ENCODE measurements at regions not wholly inside any gene's neighbourhood (a gene's known extent, or its start where the extent isn't known, plus 50 kb on each side); places are given as distances from the start of the nearest gene placed in this dataset.

DNA sequence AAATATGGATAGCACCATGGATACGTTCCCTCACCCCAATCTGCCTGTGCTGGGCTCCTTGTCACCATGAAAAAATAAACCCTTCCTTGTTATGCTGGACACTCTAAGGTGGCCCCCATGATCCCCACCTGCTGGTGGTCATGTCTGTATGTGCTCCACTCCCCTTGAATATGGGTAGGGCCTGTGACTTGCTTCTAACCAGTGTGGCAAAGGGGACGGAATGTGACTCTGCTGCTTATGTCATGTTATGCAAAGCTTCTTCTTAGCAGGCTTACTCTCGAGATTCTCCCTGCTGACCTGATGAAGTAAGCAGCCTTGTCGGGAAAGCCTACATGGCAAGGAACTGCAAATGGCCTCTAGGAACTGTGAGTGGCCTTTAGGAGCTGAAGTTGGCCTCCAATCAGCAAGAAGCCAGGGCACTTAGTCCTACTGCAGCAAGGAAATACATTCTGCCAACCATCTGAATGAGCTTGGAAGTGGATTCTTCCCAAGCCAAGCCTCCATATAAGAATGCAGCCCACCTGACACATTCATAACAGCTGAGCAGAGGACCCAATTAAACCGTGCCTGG lies 159.9 kb downstream of the CCDC34 start:
- ChIA-PET POLR2A (interaction anchor here (1.2 to 2.6 kb wide), 4 partner anchors 10 to 160 kb away, joined by 4 to 12 read pairs (median 6); partner anchors contain the start of gene CCDC34), CTCF (interaction anchor here (1.4 to 1.9 kb wide), 2 partner anchors 10 to 93 kb away, joined by 6 to 11 read pairs; no protein-coding TSS in a partner anchor)
- no peak for DNase-seq (ENCODE audit: extremely low spot score)
- TF ChIP-seq FOXK2 (IDR thresholded peaks at IDR 0.05) (no peak), SUZ12 (IDR thresholded peaks at IDR 0.05) (no peak), ARNT (IDR thresholded peaks at IDR 0.05) (no peak), FOXM1 (IDR thresholded peaks at IDR 0.05; ENCODE audit: borderline replicate concordance) (no peak), SP1 (IDR thresholded peaks at IDR 0.05) (no peak)
- TF ChIP-seq, protein P1, sequence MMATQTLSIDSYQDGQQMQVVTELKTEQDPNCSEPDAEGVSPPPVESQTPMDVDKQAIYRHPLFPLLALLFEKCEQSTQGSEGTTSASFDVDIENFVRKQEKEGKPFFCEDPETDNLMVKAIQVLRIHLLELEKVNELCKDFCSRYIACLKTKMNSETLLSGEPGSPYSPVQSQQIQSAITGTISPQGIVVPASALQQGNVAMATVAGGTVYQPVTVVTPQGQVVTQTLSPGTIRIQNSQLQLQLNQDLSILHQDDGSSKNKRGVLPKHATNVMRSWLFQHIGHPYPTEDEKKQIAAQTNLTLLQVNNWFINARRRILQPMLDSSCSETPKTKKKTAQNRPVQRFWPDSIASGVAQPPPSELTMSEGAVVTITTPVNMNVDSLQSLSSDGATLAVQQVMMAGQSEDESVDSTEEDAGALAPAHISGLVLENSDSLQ (IDR thresholded peaks at IDR 0.05) = no peak

DNA sequence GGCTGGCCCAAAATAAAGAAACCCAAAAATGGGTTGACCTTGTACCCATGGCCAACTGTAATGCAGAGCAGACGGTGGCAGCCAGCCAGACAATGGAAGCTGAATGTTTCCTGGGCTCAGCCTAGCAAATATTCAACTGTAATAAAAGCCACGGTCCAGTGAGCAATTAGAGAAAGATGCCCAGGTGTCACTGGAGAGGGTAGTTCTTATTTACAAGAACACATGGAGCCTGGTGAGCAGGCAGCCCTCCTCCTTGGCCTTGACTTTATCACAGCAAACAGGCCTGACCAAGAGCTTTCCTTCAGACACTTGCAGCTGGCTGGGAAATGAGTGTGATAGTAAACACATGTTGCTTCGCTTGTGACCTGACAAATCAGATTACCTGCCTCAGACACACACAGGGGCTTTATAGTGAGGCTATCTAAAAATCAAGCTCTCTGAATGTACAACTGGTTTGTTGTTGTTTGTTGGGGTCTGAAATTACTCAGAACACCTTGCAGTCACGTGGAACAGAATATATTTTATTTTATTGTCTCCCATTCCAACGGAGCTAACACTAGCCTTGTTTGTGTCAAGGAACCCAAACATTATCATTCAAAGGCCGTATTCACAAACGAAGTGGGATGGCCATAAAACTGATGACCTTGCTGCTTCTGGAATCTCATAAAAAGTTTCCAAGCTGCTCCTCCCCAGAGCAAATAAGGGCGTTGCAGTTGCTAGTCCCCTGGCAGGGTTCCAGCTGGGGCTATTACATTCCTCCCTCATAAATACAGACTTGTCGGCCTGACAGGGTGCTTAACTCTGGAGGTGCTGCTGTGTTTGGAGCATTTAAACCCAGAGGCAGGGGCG lies 161.1 kb downstream of the BBOX1 start:
- DNase-seq (ENCODE audit: extremely low spot score) = peak; percentile 82
- peak; percentile 76; the same call in 1 of the 2 replicates for TF ChIP-seq CTBP1 (IDR thresholded peaks at IDR 0.05; ENCODE audit: borderline replicate concordance)
- TF ChIP-seq, protein P1 (IDR thresholded peaks at IDR 0.05) = peak; percentile 91
- TF ChIP-seq LEF1 (IDR thresholded peaks at IDR 0.05; ENCODE audit: borderline replicate concordance) = no peak
- ChIA-PET POLR2A (interaction anchor here (0.5 to 2.6 kb wide), 9 partner anchors 8 to 518 kb away, joined by 3 to 12 read pairs (median 6); partner anchors contain the start of gene LGR4), CTCF (interaction anchor here (0.7 to 1.9 kb wide), 4 partner anchors 10 to 95 kb away, joined by 5 to 11 read pairs (median 6); no protein-coding TSS in a partner anchor)

DNA sequence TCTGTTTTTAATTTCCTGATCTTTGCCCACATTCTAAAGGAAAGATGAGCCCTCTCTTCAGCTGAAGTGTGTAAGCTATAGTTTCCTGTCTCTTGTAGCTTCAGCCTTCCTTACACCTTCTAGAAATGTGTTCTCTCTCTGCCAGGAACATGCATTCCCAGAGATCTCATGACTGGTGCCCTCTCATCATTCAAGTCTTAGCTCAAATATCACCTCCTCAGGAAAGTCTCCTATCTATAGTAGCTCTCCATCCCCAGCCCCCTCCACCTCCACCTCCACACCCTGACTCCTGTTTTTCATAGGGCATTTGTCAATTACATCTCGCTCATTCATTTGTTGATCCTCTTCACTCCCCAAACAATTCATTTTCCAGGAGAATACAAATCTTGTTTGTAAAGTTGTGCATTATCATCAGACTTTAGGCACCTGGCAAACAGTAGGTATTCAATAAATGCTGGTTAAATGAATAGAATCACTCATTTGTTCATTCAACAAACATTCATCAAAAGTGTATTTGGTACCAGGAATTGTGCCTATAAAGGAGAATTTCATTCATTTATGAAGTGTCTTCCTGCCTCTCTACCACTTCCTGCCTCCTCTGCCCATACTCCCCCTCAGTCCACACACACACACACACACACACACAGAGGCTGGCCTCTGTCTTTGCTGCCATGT lies 160.3 kb downstream of the BBOX1 start:
- TF ChIP-seq SUZ12 (IDR thresholded peaks at IDR 0.05) (no peak), L3MBTL2 (conservative IDR thresholded peaks at IDR 0.05) (no peak), FOXA1 (IDR thresholded peaks at IDR 0.05) (no peak), HDGF (IDR thresholded peaks at IDR 0.05; ENCODE audit: borderline replicate concordance) (no peak), ARNT (IDR thresholded peaks at IDR 0.05) (no peak), TARDBP (IDR thresholded peaks at IDR 0.05) (no peak), LEF1 (IDR thresholded peaks at IDR 0.05; ENCODE audit: borderline replicate concordance) (no peak), BHLHE40 (IDR thresholded peaks at IDR 0.05; ENCODE audit: borderline replicate concordance) (no peak), ZNF384 (IDR thresholded peaks at IDR 0.05) (no peak), FOXM1 (IDR thresholded peaks at IDR 0.05; ENCODE audit: borderline replicate concordance) (no peak), FOXK2 (IDR thresholded peaks at IDR 0.05) (no peak), CTBP1 (IDR thresholded peaks at IDR 0.05; ENCODE audit: borderline replicate concordance) (no peak), ELF4 (IDR thresholded peaks at IDR 0.05) (no peak), SP1 (IDR thresholded peaks at IDR 0.05) (no peak), NFRKB (IDR thresholded peaks at IDR 0.05) (no peak)
- TF ChIP-seq, protein P1 (IDR thresholded peaks at IDR 0.05) = no peak
- DNase-seq (ENCODE audit: extremely low spot score) = no peak
- ChIA-PET POLR2A (interaction anchor here (1.5 to 2.6 kb wide), 4 partner anchors 8 to 33 kb away, joined by 6 to 12 read pairs (median 7); no protein-coding TSS in a partner anchor), CTCF (interaction anchor here (1.5 to 2.3 kb wide), 4 partner anchors 10 to 96 kb away, joined by 6 to 11 read pairs (median 8); no protein-coding TSS in a partner anchor)

- TF ChIP-seq FOXA1 (IDR thresholded peaks at IDR 0.05) (no peak), NFRKB (IDR thresholded peaks at IDR 0.05) (no peak), LEF1 (IDR thresholded peaks at IDR 0.05; ENCODE audit: borderline replicate concordance) (no peak), ZNF384 (IDR thresholded peaks at IDR 0.05) (no peak), SP1 (IDR thresholded peaks at IDR 0.05) (no peak), FOXK2 (IDR thresholded peaks at IDR 0.05) (no peak), FOXM1 (IDR thresholded peaks at IDR 0.05; ENCODE audit: borderline replicate concordance) (no peak)
- no peak for DNase-seq (ENCODE audit: extremely low spot score)
- ChIA-PET POLR2A (interaction anchor here (0.8 to 1.2 kb wide), 7 partner anchors 10 to 277 kb away, joined by 3 to 5 read pairs (median 3); partner anchors contain the start of gene LGR4), CTCF (interaction anchor here (1.2 to 2.1 kb wide), 3 partner anchors 15 to 290 kb away, joined by 5 to 10 read pairs (median 9); no protein-coding TSS in a partner anchor)
These were observed 155.7 kb downstream of the BBOX1 start for GRCh38 chr11:27196203-27196897.

GRCh38 chr11:27195837-27196202 lies 155.2 kb downstream of the BBOX1 start:
- ChIA-PET POLR2A (interaction anchor here (0.8 to 1.2 kb wide), 7 partner anchors 9 to 277 kb away, joined by 3 to 5 read pairs (median 3); partner anchors contain the start of gene LGR4), CTCF (interaction anchor here (1.2 to 2.1 kb wide), 3 partner anchors 15 to 290 kb away, joined by 5 to 10 read pairs (median 9); no protein-coding TSS in a partner anchor)
- DNase-seq (ENCODE audit: extremely low spot score) = no peak
- TF ChIP-seq SP1 (IDR thresholded peaks at IDR 0.05) = no peak
- 0 out of 2 replicates have a peak, but pooled peaks have one; percentile 30 for TF ChIP-seq ZNF384 (IDR thresholded peaks at IDR 0.05)
